ENCODE measurements at regions not wholly inside any gene's neighbourhood (a gene's known extent, or its start where the extent isn't known, plus 50 kb on each side); places are given as distances from the start of the nearest gene placed in this dataset.

GRCh38 chr4:12270546-12270945 lies 841.9 kb upstream of the HS3ST1 start:
- no peak for DNase-seq

- DNase-seq: no peak
Measured at GRCh38 chr4:12265554-12265953, 836.9 kb upstream of the HS3ST1 start.

GRCh38 chr4:12260453-12260852 lies 831.8 kb upstream of the HS3ST1 start:
- no peak for DNase-seq

GRCh38 chr4:12244973-12245372 lies 816.3 kb upstream of the HS3ST1 start:
- no peak for DNase-seq

- no peak for DNase-seq
Measured at GRCh38 chr4:12242354-12242753, 813.7 kb upstream of the HS3ST1 start.

- no peak for DNase-seq
Measured at GRCh38 chr4:12239897-12240636, 811.4 kb upstream of the HS3ST1 start.

- DNase-seq: no peak
Measured at GRCh38 chr4:12231098-12231497, 802.4 kb upstream of the HS3ST1 start.

GRCh38 chr4:12221031-12221430 lies 792.3 kb upstream of the HS3ST1 start:
- DNase-seq: no peak

- no peak for DNase-seq
Measured at GRCh38 chr4:12211636-12212035, 782.9 kb upstream of the HS3ST1 start.

GRCh38 chr4:12207396-12207795 lies 778.7 kb upstream of the HS3ST1 start:
- DNase-seq: no peak

- DNase-seq: no peak
Measured at GRCh38 chr4:12206091-12206490, 777.4 kb upstream of the HS3ST1 start.

GRCh38 chr4:12203945-12204344 lies 775.3 kb upstream of the HS3ST1 start:
- no peak for DNase-seq

- no peak for DNase-seq
Measured at GRCh38 chr4:12200226-12200625, 771.5 kb upstream of the HS3ST1 start.

GRCh38 chr4:12186526-12186925 lies 757.8 kb upstream of the HS3ST1 start:
- no peak for DNase-seq

GRCh38 chr4:12178614-12179610 lies 750.2 kb upstream of the HS3ST1 start:
- DNase-seq: no peak

GRCh38 chr4:12177416-12177815 lies 748.7 kb upstream of the HS3ST1 start:
- DNase-seq: no peak

GRCh38 chr4:12173496-12173895 lies 744.8 kb upstream of the HS3ST1 start:
- no peak for DNase-seq

- no peak for DNase-seq
Measured at GRCh38 chr4:12172198-12172973, 743.7 kb upstream of the HS3ST1 start.

- no peak for DNase-seq
Measured at GRCh38 chr4:12170308-12170707, 741.6 kb upstream of the HS3ST1 start.

- no peak for DNase-seq
Measured at GRCh38 chr4:12165616-12166015, 736.9 kb upstream of the HS3ST1 start.

GRCh38 chr4:12146339-12146738 lies 717.6 kb upstream of the HS3ST1 start:
- DNase-seq: no peak

- DNase-seq: no peak
Measured at GRCh38 chr4:12145768-12146167, 717.1 kb upstream of the HS3ST1 start.

GRCh38 chr4:12145106-12145505 lies 716.4 kb upstream of the HS3ST1 start:
- no peak for DNase-seq

Measured in hematopoietic multipotent progenitor cell treated with erythropoietin and hydrocortisone succinate and interleukin-3 and kit ligand, for 6 days (in vitro differentiated cells).